Vagina (tissue), 2 donors: ENCODE measurements at regions not wholly inside any gene's neighbourhood (a gene's known extent, or its start where the extent isn't known, plus 50 kb on each side); places are given as distances from the start of the nearest gene placed in this dataset.

Experiments used
- DNase-seq, 2 donors: peaks; one replicate each; pipeline ENCODE4 v3.0.0-alpha.2; 2017; ENCODE audit errors: extremely low spot score in 2 of 2
- H3K27ac ChIP-seq: fragments of 200-600 bp; sonication (generic); one replicate; pipeline ENCODE4 v1.5.1; 2019
- H3K27me3 ChIP-seq: fragments of 200-600 bp; sonication (generic); one replicate; pipeline ENCODE4 v1.5.1; 2019
- H3K36me3 ChIP-seq, 2 donors: fragments of 200-600 bp; sonication (generic); one replicate each; pipeline ENCODE4 v1.5.1; 2017 to 2019
- H3K4me1 ChIP-seq: fragments of 200-600 bp; sonication (generic); one replicate; pipeline ENCODE4 v1.5.1; 2019
- H3K4me3 ChIP-seq, 2 donors: fragments of 200-600 bp; sonication (generic); 1 replicate in 1 of 2; 2 replicates in 1 of 2; pipeline ENCODE4 v1.5.1; 2016 to 2019
- H3K9me3 ChIP-seq: fragments of 200-600 bp; sonication (generic); one replicate; pipeline ENCODE4 v1.5.1; 2019
- CTCF ChIP-seq, 3 experiments: fragments of 450-650 bp in 2 of 3; fragments of 200-600 bp in 1 of 3; sonication (generic) in 1 of 3; IDR thresholded peaks; one replicate each; pipeline ENCODE4 v1.5.1; 2017 to 2019; ENCODE audit warnings: antibody characterized with exemption in 3 of 3, mild to moderate bottlenecking in 2 of 3, moderate library complexity in 2 of 3
- POLR2A ChIP-seq, 2 donors: fragments of 450-650 bp; IDR thresholded peaks; one replicate each; pipeline ENCODE4 v1.6.1; 2017; ENCODE audit warnings: antibody characterized with exemption in 2 of 2, mild to moderate bottlenecking in 2 of 2, moderate library complexity in 2 of 2
- POLR2AphosphoS5 ChIP-seq, 2 donors: sonication (generic); formaldehyde crosslinking; IDR thresholded peaks; one replicate each; pipeline ENCODE4 v1.9.0; 2017; ENCODE audit warnings: antibody characterized with exemption in 2 of 2, mild to moderate bottlenecking in 2 of 2, low read depth in 1 of 2; ENCODE audit not compliant: insufficient read depth in 1 of 2
- intact Hi-C: fragments of 100-400 bp; cut with DNase I; formaldehyde crosslinking; loops from one replicate; pipeline ENCODE4 v1.15.1; 2023

- H3K4me1 ChIP-seq = no peaks in the 10 kb centered on the region
- H3K4me3 ChIP-seq = no peak overlapping the region
- intact Hi-C loops = no loop called here
- H3K27ac ChIP-seq = no peak overlapping the region
- DNase-seq = no peak
- H3K27me3 ChIP-seq = no peaks in the 10 kb centered on the region
- TF ChIP-seq CTCF (IDR thresholded peaks at IDR 0.05) (no peak), POLR2A (IDR thresholded peaks at IDR 0.05) (no peak), POLR2AphosphoS5 (IDR thresholded peaks at IDR 0.05; ENCODE audit: insufficient read depth in 1 of 2, low read depth in 1 of 2) (no peak)
- no peaks in the 10 kb centered on the region for H3K9me3 ChIP-seq
- no peaks in the 10 kb centered on the region for H3K36me3 ChIP-seq
Observed at GRCh38 chr4:31416498-31416897, 696.3 kb downstream of the PCDH7 start.

GRCh38 chr4:31417040-31417439, 696.9 kb downstream of the PCDH7 start:
- no peak for DNase-seq
- H3K27me3 ChIP-seq = no peaks in the 10 kb centered on the region
- TF ChIP-seq POLR2A (IDR thresholded peaks at IDR 0.05) = no peak
- no peak for TF ChIP-seq CTCF (IDR thresholded peaks at IDR 0.05)
- TF ChIP-seq POLR2AphosphoS5 (IDR thresholded peaks at IDR 0.05; ENCODE audit: insufficient read depth in 1 of 2, low read depth in 1 of 2) = no peak
- no peak overlapping the region for H3K27ac ChIP-seq
- H3K4me3 ChIP-seq = no peak overlapping the region
- no peaks in the 10 kb centered on the region for H3K36me3 ChIP-seq
- H3K9me3 ChIP-seq = no peaks in the 10 kb centered on the region
- intact Hi-C loops = no loop called here
- no peaks in the 10 kb centered on the region for H3K4me1 ChIP-seq

- intact Hi-C loops = no loop called here
- TF ChIP-seq CTCF (IDR thresholded peaks at IDR 0.05) (no peak), POLR2AphosphoS5 (IDR thresholded peaks at IDR 0.05; ENCODE audit: insufficient read depth in 1 of 2, low read depth in 1 of 2) (no peak), POLR2A (IDR thresholded peaks at IDR 0.05) (no peak)
- no peak overlapping the region for H3K4me3 ChIP-seq
- DNase-seq = no peak
- no peaks in the 10 kb centered on the region for H3K27me3 ChIP-seq
- H3K4me1 ChIP-seq = no peaks in the 10 kb centered on the region
- H3K36me3 ChIP-seq = no peaks in the 10 kb centered on the region
- no peak overlapping the region for H3K27ac ChIP-seq
- no peaks in the 10 kb centered on the region for H3K9me3 ChIP-seq
Observed at GRCh38 chr4:31422006-31422405, 701.8 kb downstream of the PCDH7 start.

- intact Hi-C loops = no loop called here
- Histone ChIP-seq H3K9me3 (no peaks in the 10 kb centered on the region), H3K4me1 (no peaks in the 10 kb centered on the region), H3K36me3 (no peaks in the 10 kb centered on the region), H3K27ac (no peak overlapping the region), H3K27me3 (no peaks in the 10 kb centered on the region), H3K4me3 (no peak overlapping the region)
- TF ChIP-seq CTCF (IDR thresholded peaks at IDR 0.05) (no peak), POLR2AphosphoS5 (IDR thresholded peaks at IDR 0.05; ENCODE audit: insufficient read depth in 1 of 2, low read depth in 1 of 2) (no peak), POLR2A (IDR thresholded peaks at IDR 0.05) (no peak)
- DNase-seq = no peak
Observed at GRCh38 chr4:31427691-31428090, 707.5 kb downstream of the PCDH7 start.

GRCh38 chr4:31442236-31442635, 722.1 kb downstream of the PCDH7 start:
- H3K36me3 ChIP-seq = no peaks in the 10 kb centered on the region
- no peaks in the 10 kb centered on the region for H3K9me3 ChIP-seq
- DNase-seq = no peak
- intact Hi-C loops = no loop called here
- no peak overlapping the region for H3K27ac ChIP-seq
- TF ChIP-seq POLR2A (IDR thresholded peaks at IDR 0.05) = no peak
- no peak for TF ChIP-seq POLR2AphosphoS5 (IDR thresholded peaks at IDR 0.05; ENCODE audit: insufficient read depth in 1 of 2, low read depth in 1 of 2)
- TF ChIP-seq CTCF (IDR thresholded peaks at IDR 0.05) = no peak
- no peaks in the 10 kb centered on the region for H3K4me1 ChIP-seq
- H3K4me3 ChIP-seq = no peak overlapping the region
- no peaks in the 10 kb centered on the region for H3K27me3 ChIP-seq
